DOHH2 (cell line): ENCODE measurements at regions not wholly inside any gene's neighbourhood (a gene's known extent, or its start where the extent isn't known, plus 50 kb on each side); places are given as distances from the start of the nearest gene placed in this dataset.

ENCODE experiments used
- EZH2phosphoT487 ChIP-seq: fragments of 200-600 bp; sonication (generic); IDR thresholded peaks from 2 replicates; pipeline ENCODE4 v1.6.1; 2017; ENCODE audit warnings: borderline replicate concordance, mild to moderate bottlenecking, antibody characterized with exemption, low read length, moderate library complexity, mixed read lengths
- TF ChIP-seq, protein P1 (sequence below): fragments of 200-600 bp; sonication (generic); IDR thresholded peaks from one replicate; pipeline ENCODE4 v1.5.1; 2014; ENCODE audit warnings: antibody characterized with exemption, mild to moderate bottlenecking, low read depth, low read length; ENCODE audit not compliant: poor library complexity, severe bottlenecking

DNA sequence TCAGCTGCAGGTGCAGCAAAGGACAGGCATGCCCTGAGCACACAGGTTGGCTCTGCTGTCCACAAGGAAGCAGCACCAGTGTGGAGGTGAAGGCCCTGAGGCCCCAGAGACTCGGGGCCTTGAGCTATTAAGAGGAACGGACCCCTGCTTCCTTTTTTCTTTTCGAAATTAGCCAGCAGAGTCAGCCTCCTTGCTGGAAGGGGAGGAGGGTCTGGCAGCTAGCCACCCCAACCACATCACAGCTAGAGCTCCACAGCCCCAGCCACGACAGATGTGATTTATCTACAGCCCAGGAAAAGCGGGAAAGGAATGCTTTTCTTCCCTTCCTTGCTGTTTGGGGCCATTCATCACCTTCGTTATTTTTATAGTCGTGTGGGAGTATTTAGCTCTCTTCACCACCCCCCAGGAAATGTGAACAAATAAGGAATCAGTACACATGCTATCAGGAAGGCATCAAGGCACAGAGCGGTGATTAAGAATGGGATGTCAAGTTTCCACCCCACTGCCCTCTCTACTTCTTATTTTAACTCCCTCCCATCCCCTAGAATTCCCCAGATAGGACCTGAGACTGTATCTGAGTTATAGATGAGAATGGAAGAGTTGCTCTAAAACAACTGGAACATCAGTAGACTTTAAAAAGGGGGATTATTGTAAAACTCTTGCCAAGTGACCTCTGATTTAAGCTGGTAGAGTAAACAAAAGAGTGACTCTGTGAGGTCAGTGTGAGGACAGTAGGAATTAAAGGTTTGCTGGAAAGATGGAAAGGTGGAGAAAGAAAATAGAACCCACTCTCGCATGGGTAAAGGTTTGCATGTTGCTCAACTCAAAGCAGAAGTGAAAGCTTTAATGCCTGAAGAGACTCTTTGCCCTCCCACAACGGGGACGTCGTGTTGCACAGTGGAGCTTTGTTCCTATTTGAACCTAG lies 224.7 kb upstream of the GJB5 start:
- TF ChIP-seq, protein P1, sequence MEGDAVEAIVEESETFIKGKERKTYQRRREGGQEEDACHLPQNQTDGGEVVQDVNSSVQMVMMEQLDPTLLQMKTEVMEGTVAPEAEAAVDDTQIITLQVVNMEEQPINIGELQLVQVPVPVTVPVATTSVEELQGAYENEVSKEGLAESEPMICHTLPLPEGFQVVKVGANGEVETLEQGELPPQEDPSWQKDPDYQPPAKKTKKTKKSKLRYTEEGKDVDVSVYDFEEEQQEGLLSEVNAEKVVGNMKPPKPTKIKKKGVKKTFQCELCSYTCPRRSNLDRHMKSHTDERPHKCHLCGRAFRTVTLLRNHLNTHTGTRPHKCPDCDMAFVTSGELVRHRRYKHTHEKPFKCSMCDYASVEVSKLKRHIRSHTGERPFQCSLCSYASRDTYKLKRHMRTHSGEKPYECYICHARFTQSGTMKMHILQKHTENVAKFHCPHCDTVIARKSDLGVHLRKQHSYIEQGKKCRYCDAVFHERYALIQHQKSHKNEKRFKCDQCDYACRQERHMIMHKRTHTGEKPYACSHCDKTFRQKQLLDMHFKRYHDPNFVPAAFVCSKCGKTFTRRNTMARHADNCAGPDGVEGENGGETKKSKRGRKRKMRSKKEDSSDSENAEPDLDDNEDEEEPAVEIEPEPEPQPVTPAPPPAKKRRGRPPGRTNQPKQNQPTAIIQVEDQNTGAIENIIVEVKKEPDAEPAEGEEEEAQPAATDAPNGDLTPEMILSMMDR = no peak
- TF ChIP-seq EZH2phosphoT487 = no peak
